Muscle of arm (tissue), 1 donor: ENCODE measurements at regions not wholly inside any gene's neighbourhood (a gene's known extent, or its start where the extent isn't known, plus 50 kb on each side); places are given as distances from the start of the nearest gene placed in this dataset.
A peak's percentile ranks its signal among the peaks of the same experiment; 100 is the strongest.

Experiments
- DNase-seq: peaks from one replicate; pipeline ENCODE4 v3.0.0-alpha.2; 2013

DNA sequence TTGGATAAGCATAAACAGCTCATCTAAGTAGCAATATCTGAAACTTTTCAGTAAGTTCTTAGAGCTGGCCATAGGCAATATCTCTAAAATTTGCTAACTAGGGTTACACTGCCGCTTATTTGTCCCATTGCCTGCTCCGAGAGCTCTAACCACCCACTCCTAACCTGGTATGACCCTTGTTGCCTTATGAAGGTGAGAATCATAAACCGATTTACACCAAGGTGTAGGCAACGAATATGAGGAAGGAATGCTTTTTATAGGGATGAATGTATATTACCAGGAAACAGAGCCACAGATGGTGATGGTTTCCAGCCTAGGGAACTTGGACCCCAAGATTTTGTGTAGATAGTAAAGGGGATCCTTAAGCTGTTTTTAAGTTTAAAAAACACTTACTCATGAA, 440.9 kb downstream of the PDCD6IP start:
- no peak for DNase-seq

DNA sequence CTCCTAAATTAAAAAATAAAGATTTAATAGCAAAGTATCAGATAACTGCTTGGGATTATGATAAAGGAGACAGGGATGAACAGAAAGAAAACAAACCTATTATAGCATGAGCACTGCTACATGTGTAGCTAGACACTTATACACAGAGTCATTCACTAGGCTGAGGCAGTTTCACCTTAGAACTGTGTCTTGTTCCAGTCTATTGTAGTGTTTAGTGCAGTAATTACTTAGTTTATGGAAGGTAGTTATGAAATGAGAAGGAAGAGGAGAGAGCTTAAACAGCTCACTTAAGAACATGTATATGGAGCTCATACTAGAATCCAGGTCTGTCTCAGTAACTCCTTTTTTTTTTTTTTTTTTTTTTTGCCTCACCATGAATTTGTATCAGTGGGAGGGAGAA, 441.4 kb downstream of the PDCD6IP start:
- DNase-seq = no peak

DNA sequence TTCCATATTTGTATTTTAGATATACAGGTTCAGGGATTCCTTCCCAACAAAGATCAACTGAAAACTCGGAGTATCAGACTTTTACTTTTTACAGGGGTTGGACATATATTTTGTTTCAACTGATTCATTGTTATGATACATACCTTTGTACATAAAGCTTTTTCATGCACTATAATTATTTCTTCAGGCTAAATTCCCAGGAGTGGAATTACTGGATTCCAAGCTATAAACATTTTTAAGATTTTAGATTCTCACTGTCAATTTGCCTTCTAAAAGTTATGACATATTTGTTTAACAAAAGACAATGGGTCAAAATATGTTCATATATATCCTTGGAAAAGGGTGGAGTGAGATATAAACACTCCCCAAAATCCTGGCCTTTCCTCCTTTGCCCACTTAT, 449.0 kb downstream of the PDCD6IP start:
- DNase-seq = no peak

DNA sequence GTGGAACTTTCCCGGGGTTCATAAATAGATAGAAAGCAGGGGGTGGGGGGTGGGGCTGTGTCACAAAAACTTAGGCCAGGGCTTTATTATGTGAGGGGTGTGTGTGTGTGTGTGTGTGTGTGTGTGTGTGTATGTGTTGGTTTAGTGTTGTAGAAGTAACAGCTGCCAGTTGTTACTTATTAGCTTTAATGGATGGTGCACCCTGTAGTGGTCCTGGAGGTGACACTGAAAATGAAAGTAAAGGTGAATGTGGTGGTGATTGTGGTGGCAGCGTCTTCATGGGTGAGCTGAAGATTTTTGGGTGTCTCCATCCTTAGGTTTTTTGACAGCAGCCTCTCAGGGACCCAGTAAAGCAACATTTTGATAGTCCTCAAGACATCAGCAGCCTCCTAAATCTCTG, 449.9 kb downstream of the PDCD6IP start:
- DNase-seq = no peak

DNA sequence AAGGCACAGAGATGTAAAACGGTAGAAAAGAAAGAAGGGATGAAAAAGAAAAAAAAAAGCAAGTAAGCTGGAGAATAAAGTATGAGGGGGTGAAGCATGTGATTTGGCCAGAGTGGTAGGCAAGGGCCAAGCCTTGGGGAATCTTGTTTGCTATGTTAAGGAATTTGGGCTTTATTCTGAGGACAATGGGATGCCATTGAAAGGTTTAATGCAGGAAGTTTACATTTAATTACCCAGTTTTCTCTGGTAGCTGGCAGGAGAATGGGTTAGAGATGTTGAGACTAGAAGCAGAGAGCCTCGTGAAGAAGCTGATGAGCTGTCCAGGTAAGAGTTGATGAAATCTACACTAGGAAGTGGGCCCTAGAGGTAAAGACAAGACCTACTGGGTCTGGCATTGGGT, 455.9 kb downstream of the PDCD6IP start:
- DNase-seq = no peak

DNA sequence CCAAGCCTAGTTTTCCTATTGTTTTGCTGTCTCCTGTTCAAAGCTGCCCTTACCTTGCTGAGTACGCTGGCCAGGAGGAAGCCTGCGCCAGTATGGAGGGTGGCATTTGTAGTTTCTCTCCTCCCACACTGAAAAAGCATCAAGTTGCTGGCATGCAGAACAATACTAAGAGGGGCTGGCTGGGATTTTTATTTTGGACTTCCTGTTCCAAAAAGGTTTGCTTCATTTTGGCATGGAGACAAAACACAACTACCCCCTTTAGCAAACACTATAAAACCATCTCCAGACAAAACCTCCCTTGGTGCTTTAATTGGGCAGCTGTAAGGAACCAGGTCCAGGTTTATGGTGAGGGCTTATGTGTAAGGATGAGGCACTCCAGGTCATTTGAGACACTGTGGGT, 457.6 kb downstream of the PDCD6IP start:
- DNase-seq = no peak

DNA sequence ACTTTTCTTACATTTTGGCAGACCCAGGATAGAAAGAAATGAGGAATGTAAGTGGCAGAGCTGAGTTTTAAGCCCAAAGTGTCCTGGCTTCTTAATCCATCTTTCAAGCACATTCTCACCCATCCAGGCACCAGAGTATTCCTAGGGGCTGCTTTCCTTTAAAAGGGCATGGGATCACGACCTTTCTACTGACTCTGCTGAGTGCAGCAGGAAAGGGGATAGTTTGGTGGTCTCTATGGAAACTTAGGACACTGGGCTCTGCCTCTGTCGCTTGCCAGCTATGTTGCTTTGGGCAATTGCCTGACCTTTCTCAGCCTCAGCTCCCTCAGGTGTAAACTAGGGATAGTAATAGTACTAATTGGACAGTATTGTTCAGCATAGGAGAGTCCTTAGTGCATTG, 458.4 kb downstream of the PDCD6IP start:
- no peak for DNase-seq

DNA sequence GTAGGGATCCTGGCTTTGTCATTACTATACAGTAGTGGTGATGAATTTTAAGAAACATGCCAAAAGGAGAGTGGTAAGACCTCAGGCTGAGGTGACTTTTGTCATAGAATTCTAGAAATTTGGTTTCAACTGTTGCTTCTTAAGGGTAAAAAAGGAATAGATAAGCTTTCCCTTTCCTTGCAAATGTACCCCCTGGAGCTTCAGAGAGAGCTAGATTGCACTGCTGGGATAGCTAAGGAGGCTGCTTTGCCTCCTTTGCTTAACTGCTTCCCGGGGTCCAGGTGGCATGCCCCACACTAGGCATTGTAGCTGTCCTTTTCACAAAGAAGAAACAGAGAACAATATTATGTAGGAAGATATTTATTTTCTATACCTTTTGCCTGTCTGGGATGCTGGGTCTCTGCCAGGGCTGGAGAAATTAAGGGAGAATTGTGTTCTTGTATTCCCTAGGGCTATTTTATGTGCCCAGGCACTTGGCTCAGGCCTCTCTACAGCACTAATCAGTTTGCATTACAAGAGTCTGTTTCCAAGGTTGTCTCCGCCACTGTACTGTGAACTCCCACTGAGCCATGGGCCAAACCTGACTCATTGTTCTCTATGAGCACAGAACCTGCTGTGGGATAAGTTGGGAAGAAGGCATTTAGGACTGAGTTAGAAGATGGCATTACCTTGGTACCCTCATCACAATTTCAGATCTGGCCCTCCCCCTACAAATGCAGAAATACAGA, 460.0 kb downstream of the PDCD6IP start:
- DNase-seq = no peak

DNA sequence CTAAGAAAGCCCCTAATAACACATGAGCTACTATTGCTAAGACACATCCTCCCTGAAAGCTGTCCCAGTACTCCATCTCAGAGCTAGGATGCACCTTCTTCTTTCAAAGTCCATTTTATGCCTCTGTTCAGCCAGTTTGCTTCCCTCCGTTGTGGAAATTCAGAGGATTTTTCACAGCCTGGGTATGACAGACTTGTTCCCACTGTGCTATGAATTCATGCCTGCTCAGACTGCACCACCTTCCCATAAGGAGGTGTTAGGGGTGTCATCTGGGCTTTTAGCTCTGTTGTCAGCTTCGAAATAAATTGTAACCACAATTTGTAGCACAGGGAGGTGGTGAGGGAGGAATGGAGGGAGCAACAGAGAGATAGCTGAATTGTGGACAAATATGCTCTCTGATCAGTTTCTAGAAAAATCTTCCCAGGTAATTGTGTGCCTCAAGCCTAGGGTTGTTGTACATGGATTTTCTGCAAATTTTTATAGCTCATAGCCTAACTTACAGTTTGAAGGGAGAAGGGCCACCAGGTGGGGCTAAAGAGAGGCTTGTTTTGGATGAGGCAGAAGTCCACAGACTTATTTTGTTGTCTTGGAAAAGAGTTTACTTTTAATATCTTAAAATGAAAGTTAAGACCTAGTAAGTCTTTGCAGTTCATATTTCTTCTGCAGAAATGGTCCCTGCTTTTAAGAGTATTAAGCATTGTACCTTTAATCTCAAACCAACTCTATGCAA, 462.0 kb downstream of the PDCD6IP start:
- peak; percentile 66 for DNase-seq

DNA sequence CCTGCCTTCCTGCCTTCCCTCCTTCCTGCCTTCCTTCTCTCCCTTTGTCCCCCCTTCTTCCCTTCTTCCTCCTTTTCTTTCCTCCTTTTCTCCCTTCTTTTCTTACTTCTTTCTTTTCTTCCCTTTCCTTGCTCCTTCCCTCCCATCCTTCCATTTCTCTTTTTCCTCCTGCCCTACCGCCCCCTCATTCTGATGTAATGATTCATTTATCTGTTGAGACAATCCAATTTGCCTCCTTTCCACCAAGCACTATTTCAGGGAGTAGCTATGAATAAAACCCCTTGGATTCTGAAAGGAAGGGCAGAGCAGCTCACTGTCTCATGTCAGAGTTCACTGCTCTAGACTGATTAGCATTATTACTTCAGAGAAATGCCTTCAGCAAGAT, 462.6 kb downstream of the PDCD6IP start:
- no peak for DNase-seq

DNA sequence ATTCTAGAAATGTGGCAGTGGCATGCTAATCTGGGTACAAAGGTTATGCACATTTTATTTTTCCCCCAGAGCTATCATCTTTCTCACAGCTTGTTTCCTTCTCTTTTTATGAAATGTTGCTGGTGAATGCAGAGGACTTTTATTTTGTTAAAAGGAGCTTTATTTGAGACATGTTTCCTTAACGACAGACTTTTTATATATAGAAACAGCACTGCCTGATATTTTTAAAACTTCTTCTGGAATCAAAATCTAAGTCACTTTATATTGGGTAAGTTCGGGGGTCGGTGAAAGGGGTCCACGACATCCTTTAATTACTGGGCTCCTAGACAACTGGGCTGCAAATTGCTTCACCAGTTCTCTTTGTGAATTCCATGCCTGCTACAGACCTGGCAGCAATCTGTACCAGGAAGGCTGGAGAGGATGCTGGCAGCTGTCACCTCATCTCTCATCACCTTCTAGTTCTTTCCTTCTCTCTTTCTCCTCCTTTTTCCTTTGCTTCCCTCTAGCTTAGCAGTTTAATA, 464.7 kb downstream of the PDCD6IP start:
- peak; percentile 31 for DNase-seq

DNA sequence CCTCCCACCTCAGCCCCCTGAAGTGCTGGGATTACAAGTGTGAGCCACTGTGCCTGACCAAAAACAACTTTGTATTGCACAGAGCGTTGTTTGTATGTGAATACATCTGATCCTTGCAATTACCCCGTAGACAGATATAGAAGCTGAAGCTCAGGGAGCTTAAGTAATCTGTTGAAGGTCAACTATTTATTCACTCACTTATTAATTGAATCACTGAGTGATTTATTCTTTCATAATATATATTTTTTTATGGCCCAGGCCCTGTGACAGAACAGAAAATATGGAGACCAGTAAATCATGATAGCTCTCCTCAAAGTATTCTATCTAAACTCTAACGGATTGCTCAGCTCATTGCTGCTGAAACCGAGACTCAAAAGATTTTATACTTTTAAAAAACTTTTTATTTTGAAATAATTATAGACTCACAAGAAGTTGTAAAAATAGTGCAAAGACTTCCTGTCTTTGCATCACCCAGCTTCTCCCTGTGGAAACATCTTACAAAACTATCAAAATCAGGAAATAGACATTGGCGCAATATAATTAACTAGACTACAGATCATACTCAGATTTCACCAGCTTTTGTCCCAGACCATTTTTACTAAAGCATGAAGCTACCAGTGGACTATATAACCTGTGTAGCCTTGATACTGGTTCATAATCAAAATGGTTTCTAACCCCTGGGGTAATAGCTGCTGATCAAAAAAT, 466.1 kb downstream of the PDCD6IP start:
- DNase-seq = no peak

DNA sequence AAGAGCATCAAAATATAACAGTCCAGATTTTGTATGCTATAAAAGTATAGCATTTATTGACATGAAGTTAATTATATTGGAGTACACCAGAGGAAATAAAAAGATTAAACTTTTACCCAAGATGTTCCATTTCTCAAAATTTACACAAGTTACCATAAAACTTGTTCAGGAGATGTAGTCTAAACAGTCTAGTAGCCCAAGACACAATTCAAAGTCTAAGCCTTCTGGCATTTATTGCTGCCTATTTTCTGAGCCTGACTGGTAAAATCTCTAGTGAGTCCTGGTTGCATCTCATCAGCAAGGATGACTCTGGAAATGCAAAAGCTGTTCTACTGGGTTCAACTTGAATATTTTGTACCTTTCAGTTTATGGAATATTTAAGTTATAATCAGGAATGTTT, 468.7 kb downstream of the PDCD6IP start:
- no peak for DNase-seq

DNA sequence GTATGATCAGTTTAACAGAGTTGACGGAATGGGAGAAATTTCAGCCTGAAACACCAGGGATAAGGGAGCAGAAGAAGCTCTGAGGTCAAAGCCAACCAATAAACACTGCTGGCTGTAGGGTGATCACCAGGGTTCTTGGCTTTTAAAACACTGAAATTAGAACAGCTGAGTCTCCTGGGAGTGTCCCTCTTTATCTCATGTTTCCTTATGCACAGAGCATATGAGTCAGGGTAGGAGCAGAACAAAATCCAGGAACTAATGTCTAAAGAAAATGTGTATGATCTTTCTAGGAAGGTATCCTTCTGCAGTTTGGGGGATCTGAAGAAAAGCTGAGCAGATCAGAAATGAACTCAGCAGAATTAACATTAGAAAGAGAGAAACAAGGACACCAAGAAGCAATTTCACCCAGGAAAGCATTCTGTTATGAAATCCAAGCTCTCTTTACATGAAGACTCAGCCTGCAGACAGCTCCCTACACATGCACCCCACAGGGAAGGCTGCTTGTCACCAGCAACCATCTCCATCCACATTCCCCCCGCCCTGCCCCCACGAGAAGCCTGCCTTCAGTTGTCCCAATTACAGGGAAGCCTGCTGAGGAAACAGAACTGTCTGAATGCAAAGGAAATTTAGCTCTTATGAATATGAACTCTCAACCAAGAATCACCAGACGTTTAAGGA, 469.7 kb downstream of the PDCD6IP start:
- no peak for DNase-seq

DNA sequence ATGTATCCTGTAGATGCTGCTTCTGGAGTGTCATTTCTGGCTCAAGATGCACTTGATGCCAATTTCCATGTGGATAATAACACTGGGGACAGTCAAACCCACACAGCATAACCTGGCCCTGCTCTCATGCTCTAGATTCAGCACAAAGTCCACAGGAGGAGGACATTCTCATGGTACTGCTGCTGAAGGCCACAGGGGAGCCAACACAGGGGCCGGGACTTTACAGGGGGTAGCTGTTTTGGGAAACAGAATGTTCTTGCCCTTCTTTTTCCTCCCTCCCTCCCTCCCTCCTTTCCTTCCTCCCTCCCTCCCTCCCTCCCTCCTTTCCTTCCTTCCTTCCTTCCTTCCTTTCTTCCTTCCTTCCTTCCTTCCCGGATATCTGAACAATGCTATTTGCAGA, 477.4 kb downstream of the PDCD6IP start:
- DNase-seq = no peak

DNA sequence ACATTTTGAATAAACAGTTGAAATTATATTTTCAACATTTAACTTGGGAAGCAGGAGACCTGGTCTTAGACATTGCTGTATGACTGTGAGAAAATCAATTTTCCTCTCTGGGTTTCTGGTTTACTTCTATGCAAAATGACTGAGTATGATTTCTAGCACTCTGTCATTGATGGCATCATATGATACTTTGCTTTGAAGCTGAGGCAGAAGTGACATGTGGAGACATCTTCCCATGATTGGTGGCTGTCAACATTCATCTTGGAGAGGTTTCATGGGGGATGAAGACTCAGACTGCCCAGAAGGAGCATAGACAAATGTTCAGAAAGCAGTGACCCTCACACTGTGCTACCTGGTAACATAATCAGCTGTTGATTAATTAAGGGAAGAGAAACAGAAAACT, 477.9 kb downstream of the PDCD6IP start:
- no peak for DNase-seq

DNA sequence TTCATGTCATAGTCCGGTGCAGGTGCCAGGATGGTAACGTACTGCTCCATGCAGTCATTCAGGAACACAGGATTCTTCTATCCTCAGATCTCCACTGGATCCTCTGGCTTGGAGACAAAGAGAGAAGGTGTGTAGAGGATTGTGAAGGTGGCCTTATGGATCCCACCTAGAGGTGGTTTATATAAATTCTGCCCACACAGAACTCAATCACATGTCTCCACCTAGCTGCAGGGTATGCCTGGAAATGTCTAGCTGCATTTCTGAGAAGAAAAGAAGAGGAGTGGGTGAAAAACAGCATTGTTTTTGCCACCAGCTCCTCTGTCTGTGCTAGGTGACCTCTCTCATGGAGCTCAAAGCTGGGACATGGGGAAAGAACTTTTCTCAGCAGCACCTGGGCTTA, 478.7 kb downstream of the PDCD6IP start:
- no peak for DNase-seq

DNA sequence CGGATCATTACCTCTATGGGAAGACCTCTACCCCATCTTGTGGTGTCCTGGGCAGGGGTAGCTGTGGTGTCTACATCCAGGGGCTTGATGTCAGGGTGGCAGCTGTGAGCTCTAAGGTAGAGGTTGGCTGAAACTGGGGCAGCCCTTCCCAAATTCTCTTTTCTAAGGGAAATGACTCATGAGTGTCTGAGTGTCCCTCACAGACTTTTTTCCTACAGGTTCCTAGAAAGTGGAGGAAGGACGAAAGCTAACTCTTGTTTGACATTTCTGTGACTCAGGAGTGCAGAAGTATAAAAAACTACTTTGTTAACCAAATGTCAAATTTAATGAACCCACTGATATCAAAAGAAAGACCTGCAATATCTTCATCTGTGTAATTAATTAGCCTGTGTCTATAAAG, 481.5 kb downstream of the PDCD6IP start:
- no peak for DNase-seq

DNA sequence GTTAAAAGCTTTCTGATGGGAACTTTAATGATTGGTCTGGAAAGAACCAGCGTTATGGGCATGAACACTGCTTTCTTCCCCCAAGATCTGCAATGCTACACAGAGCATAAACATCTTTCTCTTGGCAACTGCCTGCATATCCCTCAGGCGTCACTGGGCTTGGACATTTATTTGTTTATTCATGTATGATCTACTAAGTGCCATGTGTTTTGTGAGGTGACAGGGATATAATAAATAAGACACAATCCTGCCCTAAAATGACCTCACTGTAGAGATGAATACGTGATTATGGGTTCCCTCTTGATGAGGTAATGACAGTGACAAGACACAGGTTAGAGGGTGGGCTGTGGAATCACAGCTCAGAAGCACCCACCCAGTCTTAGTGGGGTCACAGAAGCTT, 485.3 kb downstream of the PDCD6IP start:
- DNase-seq = no peak

DNA sequence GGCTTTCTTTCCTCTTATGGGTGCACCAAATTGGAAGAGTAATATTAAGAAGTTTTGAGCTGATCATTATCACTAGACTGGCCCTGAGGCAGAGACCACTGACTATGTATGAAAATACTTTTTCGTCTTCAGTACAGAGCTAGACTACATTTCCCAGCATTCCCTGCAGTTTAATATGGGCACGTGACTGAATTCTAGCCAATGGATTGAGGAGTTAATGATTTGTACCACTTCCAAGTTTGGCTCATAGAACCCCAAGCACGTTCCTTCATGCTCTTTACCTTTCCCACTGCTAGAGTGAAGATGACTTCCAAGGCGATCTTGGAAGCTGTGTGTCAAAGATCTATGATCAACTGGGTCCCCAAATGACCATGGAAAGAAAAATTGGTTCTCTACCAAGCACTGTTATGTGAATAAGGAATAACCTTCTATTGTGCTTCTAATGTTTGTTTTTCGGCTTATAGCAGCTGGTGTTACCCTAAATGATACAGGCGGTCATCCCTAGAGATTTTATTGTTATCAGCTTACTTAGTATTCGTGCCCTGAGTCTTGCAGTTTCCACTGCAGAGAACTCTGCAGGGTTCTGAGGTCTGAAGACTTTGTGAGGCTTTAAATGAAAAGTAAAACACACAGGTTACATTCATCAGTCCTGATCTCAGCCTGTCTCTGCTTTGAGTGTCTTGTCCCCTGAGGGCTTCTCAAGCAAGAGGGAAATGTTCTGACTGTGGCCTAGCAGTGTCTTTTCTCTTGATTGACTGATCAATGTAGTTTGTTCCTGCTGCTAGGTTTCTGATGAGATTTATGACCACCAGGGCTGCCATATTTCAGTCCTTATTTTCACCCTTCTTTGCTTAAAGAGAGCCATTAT, 486.8 kb downstream of the PDCD6IP start:
- no peak for DNase-seq

DNA sequence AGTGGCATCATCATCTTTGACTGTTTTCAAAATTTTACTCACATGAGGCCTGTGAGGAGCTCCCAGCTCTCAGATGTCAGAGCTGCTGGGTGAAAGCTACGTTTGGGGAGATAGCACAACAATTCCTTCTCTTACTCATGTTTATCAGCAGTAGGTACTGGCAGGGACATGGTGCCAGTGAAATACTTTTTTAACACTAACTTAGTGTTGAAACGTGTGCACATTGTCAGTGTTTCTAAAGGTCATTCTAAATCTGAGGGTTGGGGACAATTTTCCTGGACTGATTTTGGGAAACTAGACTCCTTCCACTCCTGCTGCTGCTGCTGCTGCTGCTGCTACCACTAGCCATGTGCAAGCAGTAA, 487.4 kb downstream of the PDCD6IP start:
- DNase-seq = no peak
